ENCODE measurements at regions not wholly inside any gene's neighbourhood (a gene's known extent, or its start where the extent isn't known, plus 50 kb on each side); places are given as distances from the start of the nearest gene placed in this dataset.

DNA sequence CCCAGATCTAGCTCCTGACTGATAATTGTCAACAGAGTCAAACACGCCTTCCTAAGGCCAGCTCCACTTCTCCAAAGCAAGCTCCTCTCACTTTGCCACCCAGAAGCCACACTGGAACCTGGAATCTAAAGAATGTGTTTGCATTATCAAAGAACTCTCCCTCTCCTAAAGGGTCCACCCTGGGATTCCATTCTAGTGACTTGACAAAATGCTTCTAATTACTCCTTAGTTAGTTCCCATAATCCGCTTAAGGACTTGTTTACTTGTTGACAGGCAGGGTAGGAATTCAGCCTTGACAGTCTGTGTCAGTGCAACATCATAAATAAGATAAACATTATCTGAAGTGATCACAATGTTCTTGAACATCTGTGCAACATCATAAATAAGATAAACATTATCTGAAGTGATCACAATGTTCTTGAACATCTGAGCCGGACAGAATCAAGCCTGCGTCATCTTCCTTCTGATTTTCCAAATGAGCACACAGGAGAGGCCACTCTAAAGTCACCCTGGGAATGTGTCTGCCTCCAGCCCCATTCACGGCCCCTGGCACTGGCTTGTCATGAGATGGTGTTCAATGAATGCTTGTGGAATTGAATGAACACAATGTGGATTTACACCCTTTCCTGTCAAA is 512.1 kb downstream of the IRS2 start:
- TF ChIP-seq, protein P1, sequence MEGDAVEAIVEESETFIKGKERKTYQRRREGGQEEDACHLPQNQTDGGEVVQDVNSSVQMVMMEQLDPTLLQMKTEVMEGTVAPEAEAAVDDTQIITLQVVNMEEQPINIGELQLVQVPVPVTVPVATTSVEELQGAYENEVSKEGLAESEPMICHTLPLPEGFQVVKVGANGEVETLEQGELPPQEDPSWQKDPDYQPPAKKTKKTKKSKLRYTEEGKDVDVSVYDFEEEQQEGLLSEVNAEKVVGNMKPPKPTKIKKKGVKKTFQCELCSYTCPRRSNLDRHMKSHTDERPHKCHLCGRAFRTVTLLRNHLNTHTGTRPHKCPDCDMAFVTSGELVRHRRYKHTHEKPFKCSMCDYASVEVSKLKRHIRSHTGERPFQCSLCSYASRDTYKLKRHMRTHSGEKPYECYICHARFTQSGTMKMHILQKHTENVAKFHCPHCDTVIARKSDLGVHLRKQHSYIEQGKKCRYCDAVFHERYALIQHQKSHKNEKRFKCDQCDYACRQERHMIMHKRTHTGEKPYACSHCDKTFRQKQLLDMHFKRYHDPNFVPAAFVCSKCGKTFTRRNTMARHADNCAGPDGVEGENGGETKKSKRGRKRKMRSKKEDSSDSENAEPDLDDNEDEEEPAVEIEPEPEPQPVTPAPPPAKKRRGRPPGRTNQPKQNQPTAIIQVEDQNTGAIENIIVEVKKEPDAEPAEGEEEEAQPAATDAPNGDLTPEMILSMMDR (IDR thresholded peaks at IDR 0.05): no peak
- no peak for TF ChIP-seq POLR2A (IDR thresholded peaks at IDR 0.05)
